HG02588 (cell line): ENCODE measurements at regions not wholly inside any gene's neighbourhood (a gene's known extent, or its start where the extent isn't known, plus 50 kb on each side); places are given as distances from the start of the nearest gene placed in this dataset.

Experiments
- ATAC-seq: cut with Tn5 transposase; IDR thresholded peaks from one replicate; pipeline ENCODE4 v1.9.1; 2021; ENCODE audit warnings: mild to moderate bottlenecking, moderate library complexity; ENCODE audit not compliant: unreplicated experiment

- ATAC-seq: no peak
Observed at GRCh38 chr2:225937625-225938187, 538.2 kb downstream of the NYAP2 start.

- no peak for ATAC-seq
Observed at GRCh38 chr2:225932811-225933413, 533.4 kb downstream of the NYAP2 start.

- no peak for ATAC-seq
Observed at GRCh38 chr2:225930687-225931086, 531.2 kb downstream of the NYAP2 start.

GRCh38 chr2:225920621-225921220 is 521.2 kb downstream of the NYAP2 start:
- no peak for ATAC-seq

GRCh38 chr2:225916692-225917091 is 517.2 kb downstream of the NYAP2 start:
- ATAC-seq: no peak

- no peak for ATAC-seq
Observed at GRCh38 chr2:225911019-225911418, 511.5 kb downstream of the NYAP2 start.

GRCh38 chr2:225895126-225895525 is 495.6 kb downstream of the NYAP2 start:
- ATAC-seq: no peak

GRCh38 chr2:225894236-225894980 is 494.9 kb downstream of the NYAP2 start:
- no peak for ATAC-seq

- no peak for ATAC-seq
Observed at GRCh38 chr2:225893151-225893550, 493.6 kb downstream of the NYAP2 start.

GRCh38 chr2:225891771-225892170 is 492.3 kb downstream of the NYAP2 start:
- no peak for ATAC-seq

- ATAC-seq: no peak
Observed at GRCh38 chr2:225891013-225891412, 491.5 kb downstream of the NYAP2 start.

- ATAC-seq: no peak
Observed at GRCh38 chr2:225889452-225889851, 489.9 kb downstream of the NYAP2 start.

GRCh38 chr2:225867071-225867470 is 467.6 kb downstream of the NYAP2 start:
- no peak for ATAC-seq

- ATAC-seq: no peak
Observed at GRCh38 chr2:225865468-225865867, 466.0 kb downstream of the NYAP2 start.

GRCh38 chr2:225864394-225864793 is 464.9 kb downstream of the NYAP2 start:
- no peak for ATAC-seq

- ATAC-seq: no peak
Observed at GRCh38 chr2:225842939-225843338, 443.4 kb downstream of the NYAP2 start.

- no peak for ATAC-seq
Observed at GRCh38 chr2:225841314-225841713, 441.8 kb downstream of the NYAP2 start.

GRCh38 chr2:225837328-225837727 is 437.8 kb downstream of the NYAP2 start:
- ATAC-seq: no peak

GRCh38 chr2:225824748-225825449 is 425.4 kb downstream of the NYAP2 start:
- ATAC-seq: no peak

GRCh38 chr2:225821351-225821750 is 421.8 kb downstream of the NYAP2 start:
- no peak for ATAC-seq

GRCh38 chr2:225820826-225821225 is 421.3 kb downstream of the NYAP2 start:
- no peak for ATAC-seq
